K562 (cell line): ENCODE measurements at regions not wholly inside any gene's neighbourhood (a gene's known extent, or its start where the extent isn't known, plus 50 kb on each side); places are given as distances from the start of the nearest gene placed in this dataset.
A peak's percentile ranks its signal among the peaks of the same experiment; 100 is the strongest.

Experiments used
- ATAC-seq: fragments of 200-7000 bp; cut with Tn5 transposase; 3 replicates; pipeline ENCODE4 v1.9.1; 2020; ENCODE audit warnings: moderate library complexity
- BruUV-seq: library from RNA; stranded (reverse); fragments of 400-500 nt; replicated peaks from 2 replicates; lab custom pipeline; 2021; lab: Mats Ljungman, UMichigan
- CTCF ChIA-PET: fragments of 300-600 bp; formaldehyde crosslinking; extraction: SDS; loops from one replicate; lab custom pipeline; 2021; ENCODE audit warnings: low intra/inter-chr PET ratio; lab: Yijun Ruan, JAX
- POLR2A ChIA-PET: fragments of 300-600, 350-650 bp; sonication (Branson Sonifier 250); formaldehyde crosslinking; extraction: SDS; loops from one replicate; lab custom pipeline; 2021; ENCODE audit warnings: antibody characterized with exemption, inconsistent platforms; lab: Yijun Ruan, JAX
- DNase-seq, 4 experiments: peaks; one replicate each; pipeline versions ENCODE4 v3.0.0 to v3.0.0-alpha.2; 2011 to 2018; ENCODE audit warnings: low spot score in 3 of 4, mixed read lengths in 3 of 4; ENCODE audit errors: extremely low read depth in 1 of 4
- FAIRE-seq: peaks from 2 replicates; lab custom pipeline; 2011; peaks lifted over from hg19 to GRCh38; lab: Jason Lieb, UNC
- H2AFZ ChIP-seq: 2 replicates; pipeline ENCODE4 v1.6.0; 2011; ENCODE audit warnings: low read depth, low read length, control low read depth, inconsistent platforms
- H3K27ac ChIP-seq: fragments of 200-600 bp; 3 replicates; pipeline ENCODE4 v1.8.0; 2011; ENCODE audit warnings: low read depth, mild to moderate bottlenecking, control low read depth, inconsistent platforms, low read length, moderate library complexity, mixed read lengths; ENCODE audit errors: extremely low read depth
- H3K27me3 ChIP-seq, 2 experiments: fragments of 300-600 bp in 1 of 2; 2 replicates in 1 of 2; 3 replicates in 1 of 2; pipeline versions ENCODE4 v1.6.0 to v1.8.0; 2011; ENCODE audit warnings: inconsistent platforms in 2 of 2, low read length in 2 of 2, mild to moderate bottlenecking in 1 of 2, mixed read lengths in 1 of 2, moderate library complexity in 1 of 2; ENCODE audit not compliant: control insufficient read depth in 2 of 2, insufficient read depth in 2 of 2
- H3K36me3 ChIP-seq: fragments of 300-600 bp; 3 replicates; pipeline ENCODE4 v1.8.0; 2011; ENCODE audit warnings: mild to moderate bottlenecking, low read length, inconsistent platforms; ENCODE audit not compliant: control insufficient read depth, insufficient read depth
- H3K4me1 ChIP-seq, 2 experiments: fragments of 200-600 bp in 1 of 2; replicated peaks in 1 of 2; 2 replicates in 1 of 2; 3 replicates in 1 of 2; pipeline versions ENCODE4 v1.5.1 to v1.8.0; 2011; ENCODE audit warnings: inconsistent platforms in 2 of 2, low read length in 2 of 2, mild to moderate bottlenecking in 1 of 2, mixed read lengths in 1 of 2, moderate library complexity in 1 of 2; ENCODE audit not compliant: control insufficient read depth in 2 of 2, insufficient read depth in 2 of 2
- H3K4me2 ChIP-seq: 2 replicates; pipeline ENCODE4 v1.6.1; 2011; ENCODE audit warnings: low read length, control low read depth, inconsistent platforms, mixed read lengths; ENCODE audit not compliant: insufficient read depth
- H3K4me3 ChIP-seq: fragments of 200-600 bp; sonication (generic), shearing (Covaris generic); 2 replicates; pipeline ENCODE4 v1.5.1; 2016; ENCODE audit warnings: control low read depth, inconsistent platforms
- H3K79me2 ChIP-seq: fragments of 200-600 bp; 3 replicates; pipeline ENCODE4 v1.8.0; 2011; ENCODE audit warnings: low read length, inconsistent platforms; ENCODE audit not compliant: control insufficient read depth, insufficient read depth
- H3K9ac ChIP-seq, 2 experiments: 2 replicates each; pipeline versions ENCODE4 v1.6.0 to v1.6.1; 2011; ENCODE audit warnings: low read depth in 2 of 2, low read length in 2 of 2, control low read depth in 1 of 2, inconsistent platforms in 1 of 2, mild to moderate bottlenecking in 1 of 2, mixed read lengths in 1 of 2; ENCODE audit not compliant: insufficient read depth in 1 of 2
- H3K9me1 ChIP-seq: one replicate; pipeline ENCODE4 v1.6.0; 2011; ENCODE audit warnings: inconsistent platforms, mild to moderate bottlenecking, low read length, moderate library complexity; ENCODE audit not compliant: control insufficient read depth, insufficient read depth
- H3K9me3 ChIP-seq: replicated peaks from 2 replicates; pipeline ENCODE4 v1.5.1; 2011; ENCODE audit warnings: low read depth, low read length, inconsistent platforms; ENCODE audit not compliant: control insufficient read depth, insufficient read depth
- H4K20me1 ChIP-seq: replicated peaks from 2 replicates; pipeline ENCODE4 v1.6.1; 2011; ENCODE audit warnings: low read length, inconsistent platforms, mixed read lengths; ENCODE audit not compliant: control insufficient read depth, insufficient read depth
- ARNT ChIP-seq, 2 experiments: fragments of 450-650 bp; IDR thresholded peaks; 2 replicates each; pipeline ENCODE4 v1.6.1; 2016; ENCODE audit warnings: mild to moderate bottlenecking in 1 of 2
- ATF3 ChIP-seq, 2 experiments: fragments of 450-650 bp in 1 of 2; sonication (generic) in 1 of 2; formaldehyde crosslinking in 1 of 2; IDR thresholded peaks in 1 of 2; conservative IDR thresholded peaks in 1 of 2; 2 replicates each; pipeline versions ENCODE4 v1.6.1 to v1.8.1; 2016 to 2023; ENCODE audit warnings: mild to moderate bottlenecking in 2 of 2, moderate library complexity in 2 of 2, inconsistent platforms in 1 of 2, missing genetic modification reagents in 1 of 2
- ATF7 ChIP-seq: fragments of 450-650 bp; IDR thresholded peaks from 2 replicates; pipeline ENCODE4 v1.7.1; 2014; ENCODE audit warnings: mild to moderate bottlenecking, moderate library complexity
- CBFA2T3 ChIP-seq: fragments of 450-650 bp; IDR thresholded peaks from 2 replicates; pipeline ENCODE4 v1.6.1; 2017
- CBX1 ChIP-seq: sonication (generic); IDR thresholded peaks from 2 replicates; pipeline ENCODE4 v1.6.1; 2016; ENCODE audit warnings: antibody characterized with exemption, low read depth, mild to moderate bottlenecking
- CLOCK ChIP-seq: fragments of 250-450 bp; sonication (Bioruptor Pico); IDR thresholded peaks from 2 replicates; pipeline ENCODE4 v1.4.0; 2020; ENCODE audit warnings: mild to moderate bottlenecking, moderate library complexity, borderline replicate concordance
- DNMT1 ChIP-seq: fragments of 450-650 bp; IDR thresholded peaks from 2 replicates; pipeline ENCODE4 v1.6.1; 2016; ENCODE audit warnings: antibody characterized with exemption, mild to moderate bottlenecking
- EWSR1 ChIP-seq: fragments of 450-650 bp; IDR thresholded peaks from 2 replicates; pipeline ENCODE4 v1.6.1; 2018; ENCODE audit warnings: borderline replicate concordance, mild to moderate bottlenecking, low read depth, moderate library complexity; ENCODE audit not compliant: partially characterized antibody
- JUND ChIP-seq, 2 experiments: IDR thresholded peaks; 2 replicates in 1 of 2; 3 replicates in 1 of 2; pipeline ENCODE4 v1.6.1; 2011; ENCODE audit warnings: borderline replicate concordance in 2 of 2, low read depth in 2 of 2, low read length in 2 of 2, improper control_type of control experiment in 1 of 2, missing biosample characterization in 1 of 2, missing genetic modification characterization in 1 of 2, missing genetic modification reagents in 1 of 2
- SRSF9 ChIP-seq: fragments of 200-400 bp; formaldehyde crosslinking; IDR thresholded peaks from 2 replicates; pipeline ENCODE4 v1.6.1; 2017; ENCODE audit warnings: low read depth, low read length, borderline replicate concordance
- ZNF165 ChIP-seq: fragments of 250-450 bp; sonication (Bioruptor Pico); IDR thresholded peaks from 2 replicates; pipeline ENCODE4 v1.4.0; 2020; ENCODE audit warnings: borderline replicate concordance
- WGBS: fragments of 100-300 bp; shearing (Covaris generic); methylation state at CpG from one replicate; pipeline ENCODE4 v1.1.6; 2016; ENCODE audit warnings: low coverage, mixed read lengths; ENCODE audit not compliant: insufficient coverage; ENCODE audit errors: missing lambda C conversion rate; 5-methylcytosine and 5-hydroxymethylcytosine counted together
- in situ Hi-C: fragments of 300-500 bp; cut with MboI; formaldehyde crosslinking; loops from 4 replicates; pipeline ENCODE4 v1.15.0; 2018; ENCODE audit warnings: inconsistent platforms, mixed read lengths
- intact Hi-C: fragments of 100-400 bp; cut with micrococcal nuclease; formaldehyde crosslinking; loops from 2 replicates; pipeline ENCODE4 v1.14.2; 2022

- Histone ChIP-seq H2AFZ (no peak overlapping the region), H3K9me3 (no peaks in the 10 kb centered on the region), H3K9me1 (no peaks in the 10 kb centered on the region), H3K79me2 (no peaks in the 10 kb centered on the region), H3K27ac (no peak overlapping the region), H3K4me3 (no peak overlapping the region), H3K9ac (no peak overlapping the region), H3K4me2 (no peak overlapping the region), H3K36me3 (no peaks in the 10 kb centered on the region), H3K27me3 (no peaks in the 10 kb centered on the region), H4K20me1 (no peaks in the 10 kb centered on the region), H3K4me1 (no peaks in the 10 kb centered on the region)
- no TSS peak for BruUV-seq
- ATAC-seq (no peak), FAIRE-seq (no peak), DNase-seq (no peak)
- intact Hi-C loops: no loop called here
- 1% methylated on average over 4 of the region's 4 CpGs for WGBS
- in situ Hi-C loops: no loop called here
- ChIA-PET POLR2A (no interaction called here), CTCF (no interaction called here)
- TF ChIP-seq CBX1: no peak
- peak; percentile 68 for TF ChIP-seq ATF3 (IDR thresholded peaks at IDR 0.05)
- TF ChIP-seq ATF3 (CRISPR knock-in tag; conservative IDR thresholded peaks at IDR 0.05): no peak
- 0 out of 2 replicates have a peak, but pooled peaks have one; percentile 15 for TF ChIP-seq ATF7
- 0 out of 2 replicates have a peak, but pooled peaks have one; percentile 16 for TF ChIP-seq JUND (IDR thresholded peaks at IDR 0.05; ENCODE audit: borderline replicate concordance, low read depth, low read length)
- peak; percentile 38; the same call in 1 of the 3 replicates for TF ChIP-seq JUND (tag; IDR thresholded peaks at IDR 0.05; ENCODE audit: borderline replicate concordance, low read depth, low read length)
Measured at GRCh38 chr2:115999039-115999438, 1556.6 kb downstream of the DPP10 start.

GRCh38 chr2:116023026-116023425, 1580.6 kb downstream of the DPP10 start:
- TF ChIP-seq ARNT (IDR thresholded peaks at IDR 0.05): no peak
- no peak for TF ChIP-seq CLOCK (CRISPR knock-in tag)
- TF ChIP-seq CBFA2T3: no peak
- no peak for TF ChIP-seq ZNF165 (CRISPR knock-in tag)
- no peak for TF ChIP-seq EWSR1
- no peak for TF ChIP-seq SRSF9
- TF ChIP-seq DNMT1: no peak
- H3K9me1 ChIP-seq: no peaks in the 10 kb centered on the region
- no peaks in the 10 kb centered on the region for H4K20me1 ChIP-seq
- no peaks in the 10 kb centered on the region for H3K36me3 ChIP-seq
- BruUV-seq: no TSS peak
- H3K79me2 ChIP-seq: no peaks in the 10 kb centered on the region
- intact Hi-C loops (no loop called here), in situ Hi-C loops (no loop called here)
- no peaks in the 10 kb centered on the region for H3K27me3 ChIP-seq
- H3K4me2 ChIP-seq: no peak overlapping the region
- no peak for FAIRE-seq
- no peak overlapping the region for H3K9ac ChIP-seq
- POLR2A ChIA-PET: no interaction called here
- H3K4me3 ChIP-seq: no peak overlapping the region
- no peak overlapping the region for H3K27ac ChIP-seq
- DNase-seq: no peak
- CTCF ChIA-PET: no interaction called here
- H3K9me3 ChIP-seq: no peaks in the 10 kb centered on the region
- no peaks in the 10 kb centered on the region for H3K4me1 ChIP-seq
- no peak overlapping the region for H2AFZ ChIP-seq
- no peak for ATAC-seq
- 0% methylated on average over 2 of the region's 2 CpGs for WGBS
